Mammary epithelial cell (primary cell): ENCODE measurements at regions not wholly inside any gene's neighbourhood (a gene's known extent, or its start where the extent isn't known, plus 50 kb on each side); places are given as distances from the start of the nearest gene placed in this dataset.

Source experiments
- EZH2 ChIP-seq: IDR thresholded peaks from 2 replicates; pipeline ENCODE4 v1.6.1; 2012; ENCODE audit warnings: low read length, inconsistent platforms, borderline replicate concordance
- TF ChIP-seq, protein P1 (sequence below), 2 donors: IDR thresholded peaks in 1 of 2; conservative IDR thresholded peaks in 1 of 2; 2 replicates each; pipeline ENCODE4 v1.5.1; 2011 to 2012; ENCODE audit warnings: inconsistent platforms in 2 of 2, low read length in 2 of 2, mild to moderate bottlenecking in 2 of 2, control low read depth in 1 of 2, low read depth in 1 of 2; ENCODE audit not compliant: insufficient read depth in 1 of 2; ENCODE audit errors: extremely low read depth in 1 of 2

DNA sequence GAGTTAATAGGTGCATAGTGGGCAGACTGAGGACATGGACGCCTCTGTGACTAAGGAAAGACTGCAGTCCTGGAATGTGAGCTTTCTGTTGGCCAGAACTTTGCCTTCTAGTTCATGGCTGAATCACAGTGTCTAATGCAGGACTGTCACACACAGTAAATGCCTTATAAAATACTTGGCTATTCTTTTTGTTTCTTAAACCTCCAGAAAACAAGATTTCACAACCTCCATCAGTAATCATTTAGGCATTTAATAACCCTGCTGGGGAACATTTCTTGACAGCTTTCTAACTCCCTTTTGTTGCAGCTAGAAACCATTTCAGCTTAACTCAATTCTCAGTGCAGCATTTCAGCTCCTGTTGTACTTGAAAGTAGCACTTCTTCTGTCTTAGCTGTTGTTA is 335.8 kb upstream of the DDI1 start:
- TF ChIP-seq, protein P1, sequence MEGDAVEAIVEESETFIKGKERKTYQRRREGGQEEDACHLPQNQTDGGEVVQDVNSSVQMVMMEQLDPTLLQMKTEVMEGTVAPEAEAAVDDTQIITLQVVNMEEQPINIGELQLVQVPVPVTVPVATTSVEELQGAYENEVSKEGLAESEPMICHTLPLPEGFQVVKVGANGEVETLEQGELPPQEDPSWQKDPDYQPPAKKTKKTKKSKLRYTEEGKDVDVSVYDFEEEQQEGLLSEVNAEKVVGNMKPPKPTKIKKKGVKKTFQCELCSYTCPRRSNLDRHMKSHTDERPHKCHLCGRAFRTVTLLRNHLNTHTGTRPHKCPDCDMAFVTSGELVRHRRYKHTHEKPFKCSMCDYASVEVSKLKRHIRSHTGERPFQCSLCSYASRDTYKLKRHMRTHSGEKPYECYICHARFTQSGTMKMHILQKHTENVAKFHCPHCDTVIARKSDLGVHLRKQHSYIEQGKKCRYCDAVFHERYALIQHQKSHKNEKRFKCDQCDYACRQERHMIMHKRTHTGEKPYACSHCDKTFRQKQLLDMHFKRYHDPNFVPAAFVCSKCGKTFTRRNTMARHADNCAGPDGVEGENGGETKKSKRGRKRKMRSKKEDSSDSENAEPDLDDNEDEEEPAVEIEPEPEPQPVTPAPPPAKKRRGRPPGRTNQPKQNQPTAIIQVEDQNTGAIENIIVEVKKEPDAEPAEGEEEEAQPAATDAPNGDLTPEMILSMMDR (conservative IDR thresholded peaks at IDR 0.05 in 1 of 2, IDR thresholded peaks at IDR 0.05 in 1 of 2; ENCODE audit: extremely low read depth in 1 of 2, insufficient read depth in 1 of 2, low read depth in 1 of 2, low read length in 2 of 2): no peak
- no peak for TF ChIP-seq EZH2
